Thyroid gland (tissue), 4 donors: ENCODE measurements at regions not wholly inside any gene's neighbourhood (a gene's known extent, or its start where the extent isn't known, plus 50 kb on each side); places are given as distances from the start of the nearest gene placed in this dataset.

Source experiments
- DNase-seq, 2 donors: peaks; one replicate each; pipeline ENCODE4 v3.0.0-alpha.2; 2019
- H3K27ac ChIP-seq, 3 donors: fragments of 200-600 bp; sonication (generic); 1 replicate in 2 of 3; 2 replicates in 1 of 3; pipeline ENCODE4 v1.5.1; 2016 to 2019; ENCODE audit warnings: mild to moderate bottlenecking in 1 of 3, moderate library complexity in 1 of 3
- H3K27me3 ChIP-seq: fragments of 200-600 bp; sonication (generic); one replicate; pipeline ENCODE4 v1.5.1; 2019
- H3K36me3 ChIP-seq, 2 donors: fragments of 200-600 bp; sonication (generic); one replicate each; pipeline ENCODE4 v1.5.1; 2016 to 2019
- H3K4me1 ChIP-seq, 2 donors: fragments of 200-600 bp; sonication (generic); one replicate each; pipeline ENCODE4 v1.5.1; 2017 to 2019
- H3K4me3 ChIP-seq, 3 donors: fragments of 200-600 bp; sonication (generic); replicated peaks in 1 of 3; 1 replicate in 2 of 3; 2 replicates in 1 of 3; pipeline ENCODE4 v1.5.1; 2016; ENCODE audit warnings: mild to moderate bottlenecking in 1 of 3
- H3K9me3 ChIP-seq: fragments of 200-600 bp; sonication (generic); one replicate; pipeline ENCODE4 v1.5.1; 2017
- CTCF ChIP-seq, 6 experiments: fragments of 200-600 bp in 3 of 6; fragments of 450-650 bp in 3 of 6; sonication (generic) in 3 of 6; IDR thresholded peaks; one replicate each; pipeline ENCODE4 v1.5.1; 2016 to 2019; ENCODE audit warnings: antibody characterized with exemption in 6 of 6, mild to moderate bottlenecking in 2 of 6, inconsistent platforms in 1 of 6, moderate library complexity in 1 of 6
- POLR2A ChIP-seq, 2 donors: fragments of 450-650 bp; IDR thresholded peaks; one replicate each; pipeline ENCODE4 v1.6.1; 2017; ENCODE audit warnings: antibody characterized with exemption in 2 of 2, mild to moderate bottlenecking in 2 of 2, moderate library complexity in 1 of 2
- WGBS, 2 donors: methylation state at CpG; one replicate each; pipeline ENCODE4 v1.1.5; 2017; 5-methylcytosine and 5-hydroxymethylcytosine counted together
- intact Hi-C: fragments of 100-400 bp; cut with DNase I; formaldehyde crosslinking; loops from one replicate; pipeline ENCODE4 v1.15.1; 2023

- intact Hi-C loops, result no loop called here
- no peaks in the 10 kb centered on the region for H3K4me1 ChIP-seq
- no peaks in the 10 kb centered on the region for H3K9me3 ChIP-seq
- no peak overlapping the region for H3K27ac ChIP-seq
- no peak overlapping the region for H3K4me3 ChIP-seq
- no peak for DNase-seq
- no peaks in the 10 kb centered on the region for H3K27me3 ChIP-seq
- TF ChIP-seq CTCF (IDR thresholded peaks at IDR 0.05) (no peak), POLR2A (IDR thresholded peaks at IDR 0.05) (no peak)
- 38 to 50% methylated on average over 2 of the region's 2 CpGs for WGBS, 2 donors
- H3K36me3 ChIP-seq, result no peaks in the 10 kb centered on the region
Observed at GRCh38 chr6:50277774-50278173, 228.0 kb upstream of the DEFB112 start.

DNA sequence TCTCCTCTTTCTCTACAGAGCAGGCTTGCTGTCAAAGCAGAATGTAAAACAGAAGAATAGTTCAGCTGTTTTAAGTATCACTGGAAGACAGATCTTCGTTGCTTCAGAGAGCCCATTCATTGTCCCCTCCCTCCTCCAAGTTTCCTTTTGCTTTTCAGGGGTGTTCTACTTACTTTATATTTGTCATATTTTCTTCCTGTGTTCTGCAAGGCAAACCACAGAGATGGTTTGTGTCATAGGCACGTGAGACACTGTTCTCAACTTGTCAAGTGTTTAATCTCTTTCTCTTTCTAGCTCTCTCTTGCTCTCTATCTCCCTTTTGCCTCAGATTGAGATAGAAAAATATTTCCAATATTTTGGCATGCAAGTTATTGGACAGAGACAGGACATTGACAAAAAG is 228.9 kb upstream of the DEFB112 start:
- no peaks in the 10 kb centered on the region for H3K36me3 ChIP-seq
- no peaks in the 10 kb centered on the region for H3K27me3 ChIP-seq
- no peak overlapping the region for H3K27ac ChIP-seq
- H3K9me3 ChIP-seq, result no peaks in the 10 kb centered on the region
- 26 to 31% methylated on average over 2 of the region's 2 CpGs for WGBS, 2 donors
- no peak overlapping the region for H3K4me3 ChIP-seq
- intact Hi-C loops, result no loop called here
- TF ChIP-seq POLR2A (IDR thresholded peaks at IDR 0.05) (no peak), CTCF (IDR thresholded peaks at IDR 0.05) (no peak)
- DNase-seq, result no peak
- H3K4me1 ChIP-seq, result no peaks in the 10 kb centered on the region

DNA sequence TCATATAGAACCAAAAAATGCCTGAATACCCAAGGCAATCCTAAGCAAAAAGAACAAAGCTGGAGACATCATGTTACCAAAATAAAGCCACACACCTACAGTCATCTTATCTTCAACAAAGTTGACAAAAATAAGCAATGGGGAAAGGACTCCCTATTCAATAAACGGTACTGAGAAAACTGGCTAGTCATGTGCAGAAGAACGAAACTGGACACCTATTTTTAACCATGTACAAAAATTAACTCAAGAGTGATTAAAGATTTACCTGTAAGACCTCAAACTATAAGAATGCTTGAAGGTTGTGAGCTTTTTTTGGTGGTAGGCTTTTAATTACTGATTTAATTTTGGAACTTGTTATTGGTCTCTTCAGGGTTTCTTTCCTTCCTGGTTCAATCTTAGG is 236.0 kb upstream of the DEFB112 start:
- intact Hi-C loops, result no loop called here
- no peak for TF ChIP-seq POLR2A (IDR thresholded peaks at IDR 0.05)
- no peak for TF ChIP-seq CTCF (IDR thresholded peaks at IDR 0.05)
- H3K36me3 ChIP-seq, result no peaks in the 10 kb centered on the region
- H3K9me3 ChIP-seq, result no peaks in the 10 kb centered on the region
- no peak overlapping the region for H3K4me3 ChIP-seq
- no peak for DNase-seq
- no peak overlapping the region for H3K27ac ChIP-seq
- no peaks in the 10 kb centered on the region for H3K27me3 ChIP-seq
- no peaks in the 10 kb centered on the region for H3K4me1 ChIP-seq
- WGBS, 2 donors, result 71 to 74% methylated on average over 2 of the region's 2 CpGs

GRCh38 chr6:50288241-50288640 is 238.5 kb upstream of the DEFB112 start:
- intact Hi-C loops, result no loop called here
- no peaks in the 10 kb centered on the region for H3K36me3 ChIP-seq
- no peak overlapping the region for H3K4me3 ChIP-seq
- H3K4me1 ChIP-seq, result no peaks in the 10 kb centered on the region
- H3K27me3 ChIP-seq, result no peaks in the 10 kb centered on the region
- H3K9me3 ChIP-seq, result no peaks in the 10 kb centered on the region
- H3K27ac ChIP-seq, result no peak overlapping the region
- TF ChIP-seq POLR2A (IDR thresholded peaks at IDR 0.05) (no peak), CTCF (IDR thresholded peaks at IDR 0.05) (no peak)
- 32 to 36% methylated on average over 1 of the region's 1 CpG for WGBS, 2 donors
- no peak for DNase-seq

DNA sequence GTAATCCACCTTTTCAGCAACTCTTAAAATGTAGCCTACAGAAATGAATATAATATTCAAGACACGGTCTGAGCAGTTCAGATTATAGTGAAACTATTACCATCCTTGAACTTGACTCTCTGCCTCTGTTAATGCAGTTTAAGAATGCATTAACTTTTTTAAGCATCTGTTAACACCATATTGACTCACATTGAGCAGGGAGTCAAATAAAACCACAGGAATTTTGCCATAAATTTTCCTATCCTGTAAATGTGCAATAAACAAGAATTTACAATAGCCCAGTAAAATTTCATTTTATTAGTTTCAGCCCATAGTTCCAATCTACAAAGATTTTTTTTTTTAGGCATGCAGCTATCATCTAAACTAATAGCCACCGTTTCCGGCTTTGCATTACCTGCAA is 239.2 kb upstream of the DEFB112 start:
- 78 to 80% methylated on average over 3 of the region's 3 CpGs for WGBS, 2 donors
- intact Hi-C loops, result no loop called here
- Histone ChIP-seq H3K27me3 (no peaks in the 10 kb centered on the region), H3K9me3 (no peaks in the 10 kb centered on the region), H3K4me3 (no peak overlapping the region), H3K27ac (no peak overlapping the region), H3K36me3 (no peaks in the 10 kb centered on the region), H3K4me1 (no peaks in the 10 kb centered on the region)
- TF ChIP-seq POLR2A (IDR thresholded peaks at IDR 0.05) (no peak), CTCF (IDR thresholded peaks at IDR 0.05) (no peak)
- no peak for DNase-seq
